GM23248 (cell line): ENCODE measurements at regions not wholly inside any gene's neighbourhood (a gene's known extent, or its start where the extent isn't known, plus 50 kb on each side); places are given as distances from the start of the nearest gene placed in this dataset.

Source experiments
- EZH2 ChIP-seq: fragments of 200-600 bp; sonication (generic); IDR thresholded peaks from 2 replicates; pipeline ENCODE4 v1.6.1; 2018; ENCODE audit warnings: antibody characterized with exemption, mild to moderate bottlenecking; ENCODE audit not compliant: insufficient read depth, poor library complexity, severe bottlenecking
- EZH2phosphoT487 ChIP-seq: fragments of 200-600 bp; sonication (generic); IDR thresholded peaks from 2 replicates; pipeline ENCODE4 v1.6.1; 2018; ENCODE audit warnings: antibody characterized with exemption, moderate library complexity, mild to moderate bottlenecking, low read depth; ENCODE audit not compliant: insufficient read depth

GRCh38 chr11:19598876-19599486 is 113.7 kb upstream of the NAV2 start:
- TF ChIP-seq EZH2 = no peak
- no peak for TF ChIP-seq EZH2phosphoT487
